ENCODE measurements at regions not wholly inside any gene's neighbourhood (a gene's known extent, or its start where the extent isn't known, plus 50 kb on each side); places are given as distances from the start of the nearest gene placed in this dataset.

- H3K27ac ChIP-seq = no peak overlapping the region
- TF ChIP-seq ZFX (IDR thresholded peaks at IDR 0.05; ENCODE audit: borderline replicate concordance) (no peak), CTCF (IDR thresholded peaks at IDR 0.05) (no peak)
Measured at GRCh38 chr6:108746366-108746765, 101.9 kb upstream of the ARMC2 start.

GRCh38 chr6:108746836-108747575 lies 101.2 kb upstream of the ARMC2 start:
- TF ChIP-seq ZFX (IDR thresholded peaks at IDR 0.05; ENCODE audit: borderline replicate concordance) = no peak
- no peak for TF ChIP-seq CTCF (IDR thresholded peaks at IDR 0.05)
- no peak overlapping the region for H3K27ac ChIP-seq

- TF ChIP-seq CTCF (IDR thresholded peaks at IDR 0.05) (no peak), ZFX (IDR thresholded peaks at IDR 0.05; ENCODE audit: borderline replicate concordance) (no peak)
- no peak overlapping the region for H3K27ac ChIP-seq
Measured at GRCh38 chr6:108748055-108748454, 100.2 kb upstream of the ARMC2 start.

GRCh38 chr6:108748959-108749358 lies 99.3 kb upstream of the ARMC2 start:
- TF ChIP-seq CTCF (IDR thresholded peaks at IDR 0.05) = no peak
- no peak for TF ChIP-seq ZFX (IDR thresholded peaks at IDR 0.05; ENCODE audit: borderline replicate concordance)
- H3K27ac ChIP-seq = no peak overlapping the region

GRCh38 chr6:108750801-108751200 lies 97.4 kb upstream of the ARMC2 start:
- no peak overlapping the region for H3K27ac ChIP-seq
- TF ChIP-seq ZFX (IDR thresholded peaks at IDR 0.05; ENCODE audit: borderline replicate concordance) (no peak), CTCF (IDR thresholded peaks at IDR 0.05) (no peak)

GRCh38 chr6:108751282-108751681 lies 96.9 kb upstream of the ARMC2 start:
- TF ChIP-seq CTCF (IDR thresholded peaks at IDR 0.05) (no peak), ZFX (IDR thresholded peaks at IDR 0.05; ENCODE audit: borderline replicate concordance) (no peak)
- H3K27ac ChIP-seq = no peak overlapping the region

GRCh38 chr6:108751851-108752732 lies 96.1 kb upstream of the ARMC2 start:
- peak overlapping the region; percentile 35 for H3K27ac ChIP-seq
- TF ChIP-seq ZFX (IDR thresholded peaks at IDR 0.05; ENCODE audit: borderline replicate concordance) (no peak), CTCF (IDR thresholded peaks at IDR 0.05) (no peak)
